ENCODE measurements at regions not wholly inside any gene's neighbourhood (a gene's known extent, or its start where the extent isn't known, plus 50 kb on each side); places are given as distances from the start of the nearest gene placed in this dataset.

DNA sequence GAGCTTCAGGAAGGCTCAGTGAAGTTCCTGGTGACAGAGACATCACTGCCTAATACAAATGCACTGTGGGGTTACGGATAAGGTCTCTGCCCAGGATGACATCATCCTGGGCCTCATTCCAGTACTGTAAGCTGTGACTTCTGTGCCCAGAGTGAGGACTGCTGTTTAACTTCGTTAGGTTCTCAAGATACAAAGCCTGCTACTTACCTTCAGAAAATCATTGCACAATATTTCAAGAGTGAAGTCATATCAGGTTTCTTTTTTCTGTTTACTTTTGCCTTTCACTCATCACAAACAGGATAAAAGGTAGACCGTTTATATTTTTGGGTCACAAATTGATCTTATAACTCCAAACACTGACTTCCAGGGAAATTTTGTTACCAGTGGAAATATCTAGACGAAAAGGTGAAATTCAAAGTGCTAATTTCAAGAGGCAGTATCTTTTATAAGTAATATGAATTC lies 241.2 kb downstream of the PIK3R1 start:
- DNase-seq, result no peak

DNA sequence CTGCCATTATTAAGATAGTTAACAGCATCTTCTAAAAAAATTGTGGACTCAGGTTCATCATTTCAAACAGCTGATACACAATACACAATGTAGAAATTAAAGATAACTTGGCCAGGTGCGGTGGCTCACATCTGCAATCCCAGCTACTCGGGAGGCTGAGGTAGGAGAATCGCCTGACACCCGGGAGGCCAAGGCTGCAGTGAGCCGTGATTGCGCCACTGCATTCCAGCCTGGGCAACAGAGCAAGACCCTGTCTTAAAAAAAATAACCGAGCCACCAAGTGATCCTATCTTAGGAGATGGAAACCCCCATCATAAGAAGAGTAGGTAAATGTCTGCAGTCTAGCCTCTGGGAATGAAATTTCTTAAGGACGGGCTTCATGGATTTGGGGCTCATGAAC lies 241.7 kb downstream of the PIK3R1 start:
- no peak for DNase-seq

GRCh38 chr5:68458416-68459021 lies 243.0 kb downstream of the PIK3R1 start:
- DNase-seq, result no peak

GRCh38 chr5:68459093-68459809 lies 243.7 kb downstream of the PIK3R1 start:
- DNase-seq, result peak; percentile 34

GRCh38 chr5:68459810-68460139 lies 244.2 kb downstream of the PIK3R1 start:
- DNase-seq, result no peak

GRCh38 chr5:68460147-68460798 lies 244.7 kb downstream of the PIK3R1 start:
- peak; percentile 30 for DNase-seq

GRCh38 chr5:68463606-68464005 lies 248.1 kb downstream of the PIK3R1 start:
- no peak for DNase-seq

GRCh38 chr5:68464424-68464823 lies 248.9 kb downstream of the PIK3R1 start:
- no peak for DNase-seq

DNA sequence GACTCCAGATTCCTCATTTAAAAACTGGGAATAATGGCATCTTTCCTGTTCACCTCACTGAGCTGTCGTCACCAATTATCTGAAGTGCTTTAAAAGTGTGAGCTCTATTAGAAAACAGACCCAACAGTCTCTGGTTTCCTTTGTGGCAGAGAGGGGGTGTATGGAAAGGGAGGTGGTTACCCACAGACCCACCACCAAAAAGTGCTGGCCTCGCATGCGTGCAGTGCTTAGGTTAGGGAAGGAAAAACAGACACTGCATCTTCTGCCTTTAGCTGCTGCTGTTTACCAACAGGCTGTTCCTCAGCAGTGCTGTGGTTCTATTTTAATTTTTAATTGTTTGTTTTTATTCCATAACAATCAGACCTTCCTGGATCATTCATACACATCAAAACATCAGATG lies 249.6 kb downstream of the PIK3R1 start:
- DNase-seq, result no peak

DNA sequence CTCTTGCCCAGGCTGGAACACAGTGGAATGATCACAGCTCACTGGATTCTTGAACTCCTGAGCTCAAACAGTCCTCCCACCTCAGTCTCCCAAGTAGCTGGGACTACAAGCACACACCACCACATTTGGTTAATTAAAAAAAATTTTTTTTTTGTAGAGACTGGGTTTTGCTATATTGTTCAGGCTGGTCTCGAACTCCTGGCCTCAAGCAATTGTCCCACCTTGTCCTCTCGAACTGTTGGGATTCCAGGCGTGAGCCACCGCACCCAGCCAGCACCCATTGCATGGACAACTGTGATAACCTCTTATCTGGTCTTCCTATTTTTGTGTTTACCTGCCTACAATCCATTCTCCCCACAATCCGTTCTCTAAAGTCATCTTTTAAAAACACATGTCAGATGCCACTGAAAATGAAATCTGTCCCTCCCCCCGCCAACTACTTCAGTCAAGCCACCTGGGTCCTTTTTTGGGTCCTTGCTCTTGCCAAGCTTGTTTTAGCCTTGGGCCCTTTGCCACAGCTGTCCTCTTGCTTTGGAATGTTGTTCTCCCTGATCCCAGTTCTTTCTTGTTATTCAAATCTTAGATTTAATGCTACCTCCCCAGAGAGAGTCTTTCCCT lies 250.5 kb downstream of the PIK3R1 start:
- DNase-seq, result no peak

DNA sequence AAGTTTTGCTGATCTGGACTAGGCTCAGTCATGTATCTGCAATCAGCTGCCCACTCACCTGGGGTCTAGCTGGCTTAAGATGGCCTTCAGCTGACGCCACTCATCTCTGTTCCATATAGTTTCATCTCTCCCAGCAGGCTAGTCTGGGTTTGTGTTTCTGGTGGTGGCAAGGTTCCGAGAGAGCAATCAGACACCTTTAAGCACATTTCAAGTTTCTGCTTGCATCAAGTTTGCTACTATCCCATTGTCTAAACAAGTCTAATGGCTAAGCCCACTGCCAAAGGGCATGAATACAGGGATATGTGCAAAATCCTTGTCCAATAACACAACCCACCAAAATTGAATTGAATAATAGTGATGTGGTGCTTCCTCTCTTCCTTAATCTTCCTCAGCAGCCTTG lies 251.7 kb downstream of the PIK3R1 start:
- no peak for DNase-seq

- DNase-seq, result no peak
These were observed 252.2 kb downstream of the PIK3R1 start for GRCh38 chr5:68467794-68468193.

DNA sequence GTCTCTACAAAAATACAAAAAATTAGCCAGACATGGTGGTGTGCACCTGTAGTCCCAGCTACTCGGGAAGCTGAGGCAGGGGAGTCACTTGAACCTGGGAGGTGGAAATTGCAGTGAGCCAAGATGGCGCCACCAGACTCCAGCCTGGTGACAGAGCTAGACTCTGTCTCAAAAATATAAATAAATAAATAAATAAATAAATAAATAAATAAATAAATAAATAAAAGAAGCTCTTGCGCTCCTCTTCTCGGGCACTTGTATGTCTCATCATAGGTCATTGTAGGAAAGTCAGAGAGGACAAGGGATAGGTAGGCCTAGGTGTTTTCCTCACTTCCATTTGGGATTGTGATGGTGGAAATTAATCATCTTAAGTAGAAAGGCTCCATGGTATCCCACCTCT lies 252.8 kb downstream of the PIK3R1 start:
- DNase-seq, result no peak

GRCh38 chr5:68475476-68475983 lies 260.0 kb downstream of the PIK3R1 start:
- no peak for DNase-seq

GRCh38 chr5:68476854-68477253 lies 261.3 kb downstream of the PIK3R1 start:
- peak; percentile 3 for DNase-seq

GRCh38 chr5:68478301-68479095 lies 262.9 kb downstream of the PIK3R1 start:
- DNase-seq, result peak; percentile 1

GRCh38 chr5:68479524-68479923 lies 264.0 kb downstream of the PIK3R1 start:
- peak; percentile 82 for DNase-seq

GRCh38 chr5:68480335-68480940 lies 264.9 kb downstream of the PIK3R1 start:
- no peak for DNase-seq

DNA sequence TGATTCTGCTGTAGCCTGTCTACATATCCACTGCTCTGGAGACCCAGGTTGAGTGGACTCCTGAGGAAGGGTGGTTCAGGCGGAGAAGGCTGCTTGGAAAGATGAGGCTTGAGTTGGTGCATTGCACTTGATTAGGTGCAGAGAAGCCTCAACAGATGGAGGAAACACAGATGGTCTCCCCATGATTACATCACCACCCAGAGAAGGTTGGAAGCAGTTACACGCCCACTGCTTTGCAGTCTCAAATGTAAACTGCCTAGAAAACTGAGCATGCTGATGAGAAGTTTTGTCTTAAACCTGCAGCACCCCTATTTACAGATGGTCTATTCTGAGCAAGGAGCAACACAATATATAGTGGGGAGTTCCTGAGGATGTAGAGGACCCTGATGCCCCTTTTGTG lies 266.6 kb downstream of the PIK3R1 start:
- peak; percentile 64 for DNase-seq

DNA sequence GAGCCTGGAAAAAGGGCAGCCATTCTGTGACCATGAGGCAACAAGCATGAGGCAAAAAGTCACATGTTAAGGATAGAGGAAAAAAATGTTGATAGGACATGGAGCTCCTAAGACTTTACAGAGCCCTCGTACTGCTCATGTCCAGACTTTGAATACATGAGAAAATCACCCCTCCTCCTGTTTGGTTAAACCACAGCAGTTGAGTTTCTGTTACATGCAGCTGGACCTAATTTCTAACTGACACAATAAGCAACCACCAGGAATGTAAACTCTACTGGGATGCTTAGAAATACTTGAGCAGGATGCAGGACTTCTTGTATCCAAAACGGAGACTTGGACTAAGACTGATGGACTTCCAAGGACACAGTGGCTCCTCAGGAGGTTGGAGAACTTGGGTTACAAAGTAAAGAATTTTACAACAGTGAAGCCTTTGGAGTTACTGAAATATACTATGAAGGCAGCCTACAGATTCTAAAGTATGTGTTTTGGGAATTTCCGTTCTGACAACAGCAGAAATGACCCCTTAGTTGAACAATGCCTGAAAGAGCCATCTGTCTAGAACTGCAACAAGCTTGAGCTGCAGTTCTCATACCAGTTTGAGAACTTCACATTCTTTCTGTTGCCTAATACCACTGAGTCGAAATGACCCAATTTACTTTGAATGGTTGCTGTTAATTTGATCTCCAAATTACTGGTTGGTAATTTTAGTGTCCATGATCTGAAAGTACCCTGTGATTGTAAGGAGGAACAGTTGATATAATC lies 268.9 kb downstream of the PIK3R1 start:
- DNase-seq, result no peak

DNA sequence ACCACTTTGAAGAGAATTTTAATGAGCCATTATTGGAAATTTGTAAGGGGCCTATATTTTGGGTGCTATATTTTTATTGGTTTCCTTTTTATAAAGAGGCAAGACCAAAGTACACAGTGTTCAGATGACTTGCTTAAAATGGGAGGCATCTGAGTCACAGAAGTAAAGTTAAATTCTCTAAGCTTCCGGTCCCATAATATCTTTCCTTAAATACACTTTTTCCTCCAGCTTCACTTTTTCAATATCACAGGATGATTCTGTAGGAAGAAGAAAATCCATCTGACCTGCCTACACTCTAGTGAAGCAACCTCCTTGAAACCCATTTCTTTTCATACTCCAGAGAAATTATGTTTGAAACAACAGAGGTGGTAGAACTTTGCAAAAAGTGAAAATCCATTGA lies 274.0 kb downstream of the PIK3R1 start:
- no peak for DNase-seq

- no peak for DNase-seq
These were observed 274.9 kb downstream of the PIK3R1 start for GRCh38 chr5:68490406-68490805.

Data from NCI-H82 (cell line).